SKM-1 (cell line): ENCODE measurements at regions not wholly inside any gene's neighbourhood (a gene's known extent, or its start where the extent isn't known, plus 50 kb on each side); places are given as distances from the start of the nearest gene placed in this dataset.

ENCODE experiments used
- DNase-seq: peaks from one replicate; lab custom pipeline; 2025; ENCODE audit not compliant: unreplicated experiment; lab: John Stamatoyannopoulos, UW

- no peak for DNase-seq
Observed at GRCh38 chr2:42906557-42907411, 114.4 kb upstream of the HAAO start.

- no peak for DNase-seq
Observed at GRCh38 chr2:42906111-42906556, 113.8 kb upstream of the HAAO start.

DNA sequence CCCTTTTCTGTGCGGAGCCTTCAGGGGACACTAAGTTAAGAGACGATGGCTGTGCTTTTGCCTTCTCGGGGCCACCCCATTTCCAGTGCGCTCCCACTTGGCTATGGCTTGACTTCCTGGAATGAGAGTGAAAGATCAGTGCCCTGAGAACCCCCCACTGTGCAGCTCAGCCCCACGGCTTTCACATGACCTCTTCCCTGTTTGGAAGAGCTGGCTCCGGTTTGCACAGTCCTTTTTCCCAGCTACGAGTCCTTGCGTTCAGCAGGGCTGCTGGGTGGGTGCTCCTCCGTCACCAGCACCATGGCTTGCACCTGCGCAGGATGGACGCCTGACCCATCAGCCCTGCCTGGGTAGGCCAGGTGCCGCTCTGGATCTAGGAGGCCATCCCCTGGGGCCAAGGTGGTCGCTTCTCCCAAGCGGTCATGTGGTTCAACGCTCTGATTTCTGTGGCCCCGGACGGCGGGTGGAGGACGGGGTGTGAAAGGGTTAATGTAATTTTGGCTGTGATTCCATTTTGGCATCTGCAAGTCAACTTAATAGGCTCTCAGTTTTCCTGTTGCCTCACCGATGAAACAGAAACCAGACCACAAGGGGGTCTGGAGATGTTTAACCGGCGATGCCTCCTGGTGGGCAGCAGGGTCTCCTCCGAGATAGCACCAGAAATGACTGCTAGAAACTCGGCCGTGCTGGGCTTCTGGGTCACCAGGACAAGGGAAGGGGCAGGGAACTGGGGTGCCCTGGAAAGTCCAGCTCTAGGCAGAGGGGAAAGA, 113.1 kb upstream of the HAAO start:
- no peak for DNase-seq

DNA sequence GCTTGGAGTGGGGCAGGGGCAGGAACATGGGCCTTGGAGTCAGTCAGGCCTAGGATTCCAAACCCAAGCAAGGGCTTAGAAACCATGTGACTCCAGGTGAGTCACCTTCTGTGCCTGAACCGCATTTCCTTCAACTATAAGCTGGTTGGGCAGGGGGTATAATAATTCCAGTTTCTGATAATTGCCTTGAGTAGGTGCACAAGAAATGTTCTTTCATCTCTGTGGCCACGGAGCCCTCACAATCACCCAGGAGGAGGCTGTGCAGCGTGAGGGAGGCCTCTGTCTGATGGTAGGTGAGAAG, 112.1 kb upstream of the HAAO start:
- DNase-seq, result no peak

DNA sequence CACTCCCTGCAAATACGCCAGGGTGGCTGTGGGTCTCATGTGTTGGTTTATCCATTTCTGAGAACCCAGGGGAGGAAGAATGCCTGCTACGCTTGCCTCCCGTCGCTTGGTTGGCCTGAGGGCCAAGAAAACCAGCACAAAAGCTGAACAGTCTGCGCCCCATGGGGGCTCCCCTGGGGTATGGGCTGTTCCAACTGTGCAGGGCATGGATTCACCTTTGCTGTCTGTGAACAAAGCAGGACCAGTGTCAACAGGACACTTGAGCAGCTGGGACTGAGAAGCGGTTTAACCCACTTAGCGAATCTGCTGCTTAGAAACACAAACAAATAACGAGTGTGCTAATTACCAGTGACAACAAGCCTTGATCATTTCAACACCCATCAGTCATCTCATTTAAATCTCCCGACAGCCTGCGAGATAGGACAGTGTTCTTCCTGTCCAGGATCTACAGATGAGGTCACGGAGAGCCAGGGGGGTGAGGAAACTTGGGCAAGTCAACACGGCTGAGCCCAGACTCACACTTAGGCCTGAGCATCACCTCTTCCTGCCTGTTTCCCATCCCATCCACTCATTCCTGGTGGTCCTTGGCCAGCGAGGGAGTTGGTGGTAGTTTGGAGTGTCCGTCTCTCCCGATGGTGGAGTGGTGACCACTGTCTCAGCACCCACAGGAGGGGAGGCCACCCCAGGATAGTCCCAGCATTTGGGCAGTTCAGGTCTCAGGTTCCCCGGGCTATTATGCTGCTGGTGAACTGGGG, 111.6 kb upstream of the HAAO start:
- no peak for DNase-seq

- DNase-seq, result no peak
Observed at GRCh38 chr2:42902939-42903709, 110.7 kb upstream of the HAAO start.

- no peak for DNase-seq
Observed at GRCh38 chr2:42901076-42901640, 108.8 kb upstream of the HAAO start.

DNA sequence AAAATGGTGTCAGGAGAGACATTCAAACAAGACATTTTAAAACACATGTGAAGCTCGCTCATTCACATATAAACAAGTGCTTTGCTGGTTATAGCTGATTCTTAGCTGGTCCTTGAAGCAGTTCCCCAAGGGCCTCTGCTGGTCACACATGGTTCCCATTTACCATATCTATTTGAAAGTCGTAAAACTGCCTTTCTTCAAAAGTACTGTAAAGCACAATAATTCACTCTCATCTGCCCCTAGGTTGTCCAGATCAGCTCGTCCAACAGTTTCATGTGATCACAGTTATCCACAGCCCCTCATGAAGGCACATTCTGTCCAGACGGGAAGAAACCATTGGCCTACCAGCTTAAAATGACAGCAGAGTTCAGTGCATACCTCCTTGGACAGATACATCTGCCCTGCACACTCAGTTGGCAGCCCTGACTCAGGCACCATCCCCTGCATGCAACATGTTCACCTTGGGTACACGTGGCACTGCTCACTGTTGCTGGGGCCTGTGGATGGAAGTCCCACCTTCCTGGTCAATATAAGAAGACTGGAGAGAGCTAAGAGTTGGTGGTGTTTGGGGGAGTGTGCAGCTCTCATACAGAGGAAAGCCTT, 108.0 kb upstream of the HAAO start:
- DNase-seq, result no peak

- DNase-seq, result no peak
Observed at GRCh38 chr2:42897358-42897757, 105.0 kb upstream of the HAAO start.

- DNase-seq, result no peak
Observed at GRCh38 chr2:42895791-42896135, 103.4 kb upstream of the HAAO start.

DNA sequence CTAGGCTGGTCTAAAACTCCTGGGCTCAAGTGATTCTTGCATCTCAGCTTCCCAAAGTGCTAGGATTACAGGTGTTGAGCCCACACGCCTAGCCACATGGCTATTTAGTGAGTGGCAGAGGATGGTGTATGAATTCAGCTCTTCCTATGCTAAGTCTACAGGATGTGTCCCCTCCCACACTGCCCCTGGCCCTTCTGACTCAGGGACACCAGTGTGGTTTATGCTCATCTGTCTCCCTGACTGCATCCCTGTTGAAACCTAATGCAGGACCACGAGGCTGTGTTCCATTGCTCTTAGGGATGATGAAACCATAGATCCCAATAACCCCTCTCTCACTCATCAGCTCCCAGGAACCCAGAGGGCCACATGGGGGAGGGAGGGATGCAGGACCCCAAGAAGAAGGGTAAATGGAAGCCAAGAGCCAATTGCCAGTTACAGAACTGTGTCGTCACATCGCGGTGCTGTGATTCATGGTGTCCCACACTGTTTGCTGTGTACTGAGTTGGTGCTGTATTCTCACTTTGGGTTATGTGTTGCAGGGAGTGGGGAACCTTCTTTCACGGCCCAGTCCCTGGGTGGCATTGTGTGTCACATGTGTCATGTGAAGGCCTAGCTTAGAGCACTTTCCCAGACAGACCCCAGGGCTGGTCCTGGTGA, 102.9 kb upstream of the HAAO start:
- no peak for DNase-seq

- DNase-seq, result no peak
Observed at GRCh38 chr2:42893047-42893758, 100.8 kb upstream of the HAAO start.

DNA sequence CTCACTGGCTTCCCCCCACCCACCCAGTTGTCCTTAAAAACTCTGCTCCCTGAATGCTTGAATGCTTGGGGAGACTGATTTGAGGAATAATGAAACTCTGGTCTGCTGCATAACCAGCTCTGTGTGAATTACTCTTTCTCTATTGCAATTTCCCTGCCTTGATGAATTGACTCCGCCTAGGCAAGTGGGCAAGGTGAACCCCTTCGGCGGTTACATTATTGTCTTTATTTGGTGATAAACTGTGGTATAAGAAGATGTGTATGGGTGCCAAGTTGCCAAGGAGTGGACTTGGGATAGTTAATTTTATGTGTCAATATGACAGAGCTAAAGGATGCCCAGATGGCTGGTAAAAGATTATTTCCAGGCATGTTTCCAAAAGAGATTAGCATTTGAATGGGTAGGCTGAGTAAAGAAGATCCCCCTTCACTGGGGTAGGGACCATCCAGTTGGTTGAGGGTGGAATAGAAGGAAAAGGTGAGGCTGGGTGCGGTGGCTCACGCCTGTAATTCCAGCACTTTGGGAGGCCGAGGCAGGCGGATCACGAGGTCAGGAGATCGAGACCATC, 98.5 kb upstream of the HAAO start:
- no peak for DNase-seq

- no peak for DNase-seq
Observed at GRCh38 chr2:42888321-42889245, 96.2 kb upstream of the HAAO start.

DNA sequence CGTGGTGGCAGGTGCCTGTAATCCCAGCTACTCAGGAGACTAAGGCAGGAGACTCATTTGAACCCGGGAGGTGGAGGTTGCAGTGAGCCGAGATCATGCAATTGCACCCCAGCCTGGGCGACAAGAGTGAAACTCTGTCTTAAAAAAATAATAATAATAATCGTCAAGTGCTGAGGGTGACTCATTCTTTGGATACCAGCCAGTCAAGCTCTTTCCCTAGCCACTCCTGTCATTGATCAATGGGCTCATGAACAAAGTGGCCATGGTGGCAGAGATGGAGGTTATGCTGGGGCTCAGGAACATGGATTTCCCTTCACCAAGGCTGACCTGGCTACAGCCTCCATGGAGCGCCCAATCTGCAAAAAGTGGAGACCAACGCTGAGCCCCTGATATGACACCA, 94.5 kb upstream of the HAAO start:
- no peak for DNase-seq

DNA sequence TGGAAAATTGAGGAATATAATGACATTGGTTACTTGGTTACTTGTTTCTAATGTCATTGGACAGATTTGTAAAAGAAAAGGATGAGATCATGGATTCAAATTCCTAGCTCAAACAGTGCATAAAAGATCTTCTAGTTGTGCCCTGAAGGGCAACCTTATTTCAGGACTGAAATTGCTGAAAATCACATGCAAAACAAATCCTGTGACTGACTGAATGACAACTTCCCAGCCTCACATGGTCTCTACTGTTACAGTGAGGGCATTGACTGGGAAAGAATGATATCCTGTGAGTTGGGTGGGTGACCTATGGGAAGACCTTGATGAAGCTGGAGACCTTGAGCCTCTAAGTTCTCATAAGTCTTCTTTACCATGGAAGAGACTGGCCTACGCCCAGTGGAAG, 90.4 kb upstream of the HAAO start:
- no peak for DNase-seq

DNA sequence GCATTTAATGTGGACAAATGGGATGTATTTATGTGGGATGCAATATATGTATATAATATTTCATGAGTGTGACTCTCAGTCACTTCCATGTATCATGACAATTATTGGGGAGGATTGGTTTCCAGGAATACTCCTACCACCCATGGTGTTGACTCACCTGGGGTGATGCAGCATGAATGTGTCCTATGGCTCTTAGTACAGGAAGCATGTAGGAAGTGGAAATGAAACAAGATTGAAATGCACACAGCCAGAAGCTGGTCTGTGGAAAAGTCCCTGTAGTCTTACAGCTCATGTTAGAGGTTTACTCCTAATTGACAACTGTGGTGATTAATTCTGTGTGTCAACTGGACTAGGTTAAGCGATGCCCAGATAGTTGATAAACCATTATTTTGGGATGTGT, 89.3 kb upstream of the HAAO start:
- DNase-seq, result no peak
